ENCODE measurements at regions not wholly inside any gene's neighbourhood (a gene's known extent, or its start where the extent isn't known, plus 50 kb on each side); places are given as distances from the start of the nearest gene placed in this dataset.
A peak's percentile ranks its signal among the peaks of the same experiment; 100 is the strongest.

- no peak for DNase-seq (ENCODE audit: low read depth)
- no peak overlapping the region for H3K4me3 ChIP-seq (ENCODE audit: low read depth, low read length)
- TF ChIP-seq, protein P1, sequence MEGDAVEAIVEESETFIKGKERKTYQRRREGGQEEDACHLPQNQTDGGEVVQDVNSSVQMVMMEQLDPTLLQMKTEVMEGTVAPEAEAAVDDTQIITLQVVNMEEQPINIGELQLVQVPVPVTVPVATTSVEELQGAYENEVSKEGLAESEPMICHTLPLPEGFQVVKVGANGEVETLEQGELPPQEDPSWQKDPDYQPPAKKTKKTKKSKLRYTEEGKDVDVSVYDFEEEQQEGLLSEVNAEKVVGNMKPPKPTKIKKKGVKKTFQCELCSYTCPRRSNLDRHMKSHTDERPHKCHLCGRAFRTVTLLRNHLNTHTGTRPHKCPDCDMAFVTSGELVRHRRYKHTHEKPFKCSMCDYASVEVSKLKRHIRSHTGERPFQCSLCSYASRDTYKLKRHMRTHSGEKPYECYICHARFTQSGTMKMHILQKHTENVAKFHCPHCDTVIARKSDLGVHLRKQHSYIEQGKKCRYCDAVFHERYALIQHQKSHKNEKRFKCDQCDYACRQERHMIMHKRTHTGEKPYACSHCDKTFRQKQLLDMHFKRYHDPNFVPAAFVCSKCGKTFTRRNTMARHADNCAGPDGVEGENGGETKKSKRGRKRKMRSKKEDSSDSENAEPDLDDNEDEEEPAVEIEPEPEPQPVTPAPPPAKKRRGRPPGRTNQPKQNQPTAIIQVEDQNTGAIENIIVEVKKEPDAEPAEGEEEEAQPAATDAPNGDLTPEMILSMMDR (IDR thresholded peaks at IDR 0.05; ENCODE audit: low read depth, low read length, missing control alignments): no peak
These were observed 65.5 kb upstream of the CLINT1 start for GRCh38 chr5:157924490-157924889.

DNA sequence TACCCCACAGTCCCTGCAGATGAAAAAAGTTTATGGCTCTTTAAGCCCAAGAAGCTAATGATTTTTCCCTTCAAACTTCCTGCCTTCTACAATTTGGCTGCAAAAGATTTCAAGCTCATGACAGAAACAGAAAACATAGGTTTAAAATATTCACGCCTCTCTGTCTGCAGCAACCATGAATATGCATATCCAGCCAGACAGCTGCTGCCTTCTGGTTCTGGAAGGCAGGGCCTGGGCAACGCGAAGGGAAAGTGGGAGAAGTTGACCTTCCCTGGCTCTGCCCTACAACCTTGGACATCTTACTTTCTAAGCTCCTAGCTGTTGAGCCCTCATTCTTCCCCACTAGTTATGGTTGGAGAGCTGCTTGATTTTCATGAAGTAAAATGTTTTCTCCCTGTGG, 64.8 kb upstream of the CLINT1 start:
- TF ChIP-seq, protein P1 (IDR thresholded peaks at IDR 0.05; ENCODE audit: low read depth, low read length, missing control alignments): no peak
- H3K4me3 ChIP-seq (ENCODE audit: low read depth, low read length): no peak overlapping the region
- no peak for DNase-seq (ENCODE audit: low read depth)

DNA sequence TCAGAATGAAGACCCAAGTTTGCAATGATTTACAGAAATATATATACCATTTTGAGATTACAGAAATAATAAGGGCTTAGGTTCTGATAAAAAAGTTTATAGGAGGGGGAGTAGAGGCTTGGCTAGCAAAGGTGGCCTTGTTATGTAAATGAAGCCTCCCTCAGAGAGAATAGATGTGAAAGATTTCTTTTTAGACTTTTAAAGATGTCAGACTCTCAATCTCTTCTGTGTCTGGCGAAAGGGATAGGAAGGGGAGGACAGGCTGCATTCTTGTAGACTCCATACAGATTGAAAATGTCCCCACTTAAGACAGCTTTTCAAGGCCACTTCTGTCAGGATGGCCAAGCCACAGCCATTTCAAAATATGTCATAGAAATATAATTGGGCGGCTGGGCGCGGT, 63.1 kb upstream of the CLINT1 start:
- TF ChIP-seq, protein P1 (IDR thresholded peaks at IDR 0.05; ENCODE audit: low read depth, low read length, missing control alignments): no peak
- DNase-seq (ENCODE audit: low read depth): no peak
- H3K4me3 ChIP-seq (ENCODE audit: low read depth, low read length): no peak overlapping the region

DNA sequence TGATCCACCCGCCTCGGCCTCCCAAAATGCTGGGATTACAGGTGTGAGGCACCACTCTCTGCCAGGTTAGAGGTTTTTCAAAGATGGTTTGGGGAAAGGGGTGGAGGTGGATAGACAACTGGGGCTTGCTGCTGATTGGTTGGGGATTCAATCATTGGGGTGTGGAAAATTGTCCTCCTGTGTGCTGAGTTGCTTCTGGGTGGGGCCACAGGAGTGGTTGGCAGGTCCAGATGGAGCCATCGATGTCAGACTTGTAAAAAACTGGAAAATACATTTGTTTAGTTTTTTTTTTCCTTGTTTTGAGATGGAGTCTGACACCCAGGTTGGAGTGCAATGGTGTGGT, 61.9 kb upstream of the CLINT1 start:
- DNase-seq (ENCODE audit: low read depth): no peak
- H3K4me3 ChIP-seq (ENCODE audit: low read depth, low read length): no peak overlapping the region
- TF ChIP-seq, protein P1 (IDR thresholded peaks at IDR 0.05; ENCODE audit: low read depth, low read length, missing control alignments): no peak

DNA sequence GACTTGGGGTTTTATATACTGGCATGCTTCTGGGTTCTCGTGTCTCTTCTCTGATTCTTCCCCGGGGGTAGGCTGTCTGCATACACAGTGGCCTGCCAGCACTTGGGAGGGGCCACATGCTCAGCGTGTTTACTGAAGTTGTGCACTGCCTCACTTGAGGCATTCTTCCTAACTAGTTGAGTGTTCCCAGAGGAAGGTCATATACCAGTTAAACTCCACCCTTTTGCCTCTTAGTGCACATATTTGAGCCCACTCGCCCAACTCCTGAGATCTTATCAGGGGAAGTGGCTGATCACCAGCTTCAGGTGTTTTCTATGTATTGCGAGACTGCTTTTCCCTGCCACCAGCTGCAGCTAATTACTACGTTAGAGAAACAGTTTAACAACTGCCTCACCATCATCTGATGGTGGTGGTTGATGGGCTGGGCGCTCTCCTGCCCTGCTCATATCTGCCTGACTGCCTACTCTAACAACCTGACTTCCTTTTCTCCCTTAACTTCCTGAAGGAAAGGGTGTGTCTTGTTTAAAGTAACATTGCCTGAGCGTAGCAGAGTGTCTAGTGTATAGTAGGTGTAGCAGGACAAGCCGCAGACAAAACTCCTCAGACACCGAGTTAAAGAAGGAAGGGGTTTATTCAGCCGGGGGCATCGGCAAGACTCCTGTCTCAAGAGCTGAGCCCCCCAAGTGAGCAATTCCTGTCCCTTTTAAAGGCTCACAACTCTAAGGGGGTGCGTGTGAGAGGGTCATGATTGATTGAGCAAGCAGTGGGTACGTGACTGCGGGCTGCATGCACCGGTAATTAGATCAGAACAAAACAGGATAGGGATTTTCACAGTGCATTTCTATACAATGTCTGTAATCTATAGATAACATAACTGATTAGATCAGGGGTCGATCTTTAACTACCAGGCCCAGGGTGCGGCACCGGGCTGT, 60.1 kb upstream of the CLINT1 start:
- TF ChIP-seq, protein P1 (IDR thresholded peaks at IDR 0.05; ENCODE audit: low read depth, low read length, missing control alignments): peak; percentile 4
- DNase-seq (ENCODE audit: low read depth): no peak
- no peak overlapping the region for H3K4me3 ChIP-seq (ENCODE audit: low read depth, low read length)

DNA sequence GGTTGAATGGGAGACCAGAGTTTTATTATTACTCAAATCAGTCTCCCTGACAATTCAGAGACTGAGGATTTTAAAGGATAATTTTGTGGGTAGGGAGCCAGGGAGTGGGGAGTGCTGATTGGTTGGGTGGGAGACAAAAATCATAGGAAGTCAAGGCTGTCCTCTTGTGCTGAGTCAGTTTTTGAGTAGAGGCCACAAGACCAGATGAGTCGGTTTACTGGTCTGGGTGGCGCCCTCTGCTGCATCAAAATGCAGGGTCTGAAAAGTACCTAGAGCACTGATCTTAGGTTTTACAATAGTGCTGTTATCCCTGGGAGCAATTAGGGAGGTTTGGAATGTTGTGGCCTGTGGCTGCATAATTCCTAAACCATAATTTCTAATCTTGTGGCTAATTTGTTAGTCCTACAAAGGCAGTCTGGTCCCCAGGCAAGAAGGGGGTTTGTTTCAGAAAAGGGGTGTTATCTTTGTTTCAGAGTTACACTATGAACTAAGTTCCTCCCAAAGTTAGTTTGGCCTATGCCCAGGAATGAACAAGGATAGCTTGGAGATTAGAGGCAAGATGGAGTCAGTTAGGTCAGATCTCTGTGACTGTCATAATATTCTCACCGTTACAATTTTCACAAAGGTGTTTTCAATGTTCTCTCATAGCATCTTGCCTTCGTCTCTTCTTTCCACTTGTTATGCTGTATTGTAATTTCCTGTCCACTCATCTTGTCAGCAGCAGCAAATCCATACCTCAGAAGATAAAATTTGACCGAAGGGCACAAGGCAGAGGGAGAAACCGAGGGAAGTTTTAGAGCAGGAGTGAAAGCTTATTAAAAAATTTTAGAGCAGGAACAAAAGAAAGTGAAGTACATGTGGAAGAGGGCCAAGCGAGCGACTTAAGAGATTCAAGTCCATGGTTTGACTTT, 59.2 kb upstream of the CLINT1 start:
- TF ChIP-seq, protein P1 (IDR thresholded peaks at IDR 0.05; ENCODE audit: low read depth, low read length, missing control alignments): peak; percentile 73
- peak; percentile 22 for DNase-seq (ENCODE audit: low read depth)

More for the DNA sequence above, 59.2 kb upstream of the CLINT1 start:
- H3K4me3 ChIP-seq (ENCODE audit: low read depth, low read length): no peak overlapping the region

Data from GM12864 (cell line).